ENCODE measurements at regions not wholly inside any gene's neighbourhood (a gene's known extent, or its start where the extent isn't known, plus 50 kb on each side); places are given as distances from the start of the nearest gene placed in this dataset.

DNA sequence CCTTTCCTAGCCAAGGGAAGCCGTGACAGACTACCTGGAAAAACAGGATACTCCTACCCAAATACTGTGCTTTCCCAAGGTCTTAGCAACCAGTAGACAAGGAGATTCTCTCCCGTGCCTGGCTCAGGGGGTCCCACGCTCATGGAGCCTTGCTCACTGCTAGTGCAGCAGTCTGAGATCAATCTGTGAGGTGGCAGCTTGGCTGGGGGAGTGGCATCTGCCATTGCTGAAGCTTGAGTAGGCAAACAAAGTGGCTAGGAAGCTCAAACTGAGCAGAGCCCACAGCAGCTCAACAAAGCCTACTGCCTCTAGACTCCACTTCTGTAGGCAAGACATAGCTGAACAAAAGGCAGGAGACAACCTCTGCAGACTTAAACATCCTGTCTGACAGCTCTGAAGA is 177.1 kb downstream of the PARM1 start:
- TF ChIP-seq CTCF (IDR thresholded peaks at IDR 0.05; ENCODE audit: low read depth, low read length) = no peak
- no peak for TF ChIP-seq EZH2phosphoT487 (IDR thresholded peaks at IDR 0.05; ENCODE audit: low read depth)
